H1 (cell line): ENCODE measurements at regions not wholly inside any gene's neighbourhood (a gene's known extent, or its start where the extent isn't known, plus 50 kb on each side); places are given as distances from the start of the nearest gene placed in this dataset.

Source experiments
- CBX5 ChIP-seq: fragments of 300-800, 300-1000 bp; sonication (generic); IDR thresholded peaks from 2 replicates; pipeline ENCODE4 v1.7.1; 2016; ENCODE audit warnings: antibody characterized with exemption, low read length, low read depth
- CHD1 ChIP-seq: IDR thresholded peaks from 2 replicates; pipeline ENCODE4 v1.6.1; 2012; ENCODE audit warnings: low read depth, low read length, improper control_type of control experiment
- EGR1 ChIP-seq: IDR thresholded peaks from 2 replicates; pipeline ENCODE4 v1.6.1; 2011; ENCODE audit warnings: low read depth, low read length, borderline replicate concordance
- EP300 ChIP-seq, 2 experiments: IDR thresholded peaks; 1 replicate in 1 of 2; 2 replicates in 1 of 2; pipeline ENCODE4 v1.6.1; 2011 to 2012; ENCODE audit warnings: low read depth in 2 of 2, low read length in 2 of 2, mild to moderate bottlenecking in 2 of 2, borderline replicate concordance in 1 of 2, inconsistent platforms in 1 of 2, moderate library complexity in 1 of 2
- GABPA ChIP-seq: IDR thresholded peaks from 2 replicates; pipeline ENCODE4 v1.6.1; 2011; ENCODE audit warnings: mild to moderate bottlenecking, low read length, moderate library complexity, borderline replicate concordance; ENCODE audit not compliant: insufficient read depth
- KDM1A ChIP-seq: fragments of 200-600, 300-600 bp; sonication (generic); IDR thresholded peaks from 2 replicates; pipeline ENCODE4 v1.7.1; 2016; ENCODE audit warnings: mild to moderate bottlenecking, low read length, borderline replicate concordance
- RNF2 ChIP-seq: fragments of 200-900, 300-1000 bp; sonication (generic); IDR thresholded peaks from 2 replicates; pipeline ENCODE4 v1.7.1; 2016; ENCODE audit warnings: borderline replicate concordance, low read depth, mild to moderate bottlenecking, antibody characterized with exemption, low read length; ENCODE audit not compliant: poor library complexity, severe bottlenecking; ENCODE audit errors: missing control alignments
- SUZ12 ChIP-seq: fragments of 200-600 bp; sonication (generic); IDR thresholded peaks from 2 replicates; pipeline ENCODE4 v1.6.1; 2012; ENCODE audit warnings: mild to moderate bottlenecking, inconsistent platforms, low read length, moderate library complexity, mixed read lengths
- ZNF274 ChIP-seq: IDR thresholded peaks from 2 replicates; pipeline ENCODE4 v1.7.0; 2012; ENCODE audit warnings: low read length, borderline replicate concordance; ENCODE audit errors: extremely low read depth
- TF ChIP-seq, protein P1 (sequence below), 3 experiments: IDR thresholded peaks; 1 replicate in 2 of 3; 2 replicates in 1 of 3; pipeline versions ENCODE4 v1.5.1 to v1.6.1; 2011; ENCODE audit warnings: low read length in 3 of 3, mild to moderate bottlenecking in 3 of 3, inconsistent platforms in 2 of 3, low read depth in 1 of 3, moderate library complexity in 1 of 3; ENCODE audit not compliant: insufficient read depth in 1 of 3; ENCODE audit errors: control extremely low read depth in 1 of 3

DNA sequence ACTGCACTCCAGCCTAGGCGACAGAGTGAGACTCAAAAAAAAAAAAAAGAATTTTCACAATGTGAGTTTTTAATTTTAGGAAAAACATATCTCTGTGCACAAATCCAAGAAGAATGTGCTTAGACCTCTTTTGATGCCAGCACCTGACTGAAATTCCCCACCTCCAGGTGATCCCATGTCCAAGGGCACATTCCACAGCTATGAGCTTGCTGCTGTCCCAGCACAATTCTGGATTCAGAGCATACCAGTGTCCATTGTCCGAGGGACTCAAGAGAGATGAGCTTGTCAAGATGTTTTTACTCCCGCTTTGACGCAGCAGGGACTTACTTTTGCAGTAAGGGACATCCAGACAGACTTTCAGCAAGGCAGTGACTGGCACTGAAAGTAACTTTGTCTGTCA lies 489.1 kb upstream of the ACVR2A start:
- TF ChIP-seq EGR1 (no peak), CHD1 (no peak), EP300 (IDR thresholded peaks at IDR 0.05; ENCODE audit: borderline replicate concordance in 1 of 2, low read depth in 2 of 2, low read length in 2 of 2) (no peak), RNF2 (no peak), SUZ12 (no peak), CBX5 (no peak), ZNF274 (no peak), GABPA (no peak), KDM1A (no peak)
- TF ChIP-seq, protein P1, sequence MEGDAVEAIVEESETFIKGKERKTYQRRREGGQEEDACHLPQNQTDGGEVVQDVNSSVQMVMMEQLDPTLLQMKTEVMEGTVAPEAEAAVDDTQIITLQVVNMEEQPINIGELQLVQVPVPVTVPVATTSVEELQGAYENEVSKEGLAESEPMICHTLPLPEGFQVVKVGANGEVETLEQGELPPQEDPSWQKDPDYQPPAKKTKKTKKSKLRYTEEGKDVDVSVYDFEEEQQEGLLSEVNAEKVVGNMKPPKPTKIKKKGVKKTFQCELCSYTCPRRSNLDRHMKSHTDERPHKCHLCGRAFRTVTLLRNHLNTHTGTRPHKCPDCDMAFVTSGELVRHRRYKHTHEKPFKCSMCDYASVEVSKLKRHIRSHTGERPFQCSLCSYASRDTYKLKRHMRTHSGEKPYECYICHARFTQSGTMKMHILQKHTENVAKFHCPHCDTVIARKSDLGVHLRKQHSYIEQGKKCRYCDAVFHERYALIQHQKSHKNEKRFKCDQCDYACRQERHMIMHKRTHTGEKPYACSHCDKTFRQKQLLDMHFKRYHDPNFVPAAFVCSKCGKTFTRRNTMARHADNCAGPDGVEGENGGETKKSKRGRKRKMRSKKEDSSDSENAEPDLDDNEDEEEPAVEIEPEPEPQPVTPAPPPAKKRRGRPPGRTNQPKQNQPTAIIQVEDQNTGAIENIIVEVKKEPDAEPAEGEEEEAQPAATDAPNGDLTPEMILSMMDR (IDR thresholded peaks at IDR 0.05; ENCODE audit: control extremely low read depth in 1 of 3, insufficient read depth in 1 of 3, low read depth in 1 of 3, low read length in 3 of 3): no peak
